SK-N-SH (cell line): ENCODE measurements at regions not wholly inside any gene's neighbourhood (a gene's known extent, or its start where the extent isn't known, plus 50 kb on each side); places are given as distances from the start of the nearest gene placed in this dataset.

ENCODE experiments used
- CTCF ChIP-seq: fragments of 200-600 bp; sonication (generic); IDR thresholded peaks from 2 replicates; pipeline ENCODE4 v1.6.1; 2017; ENCODE audit warnings: antibody characterized with exemption, mild to moderate bottlenecking, moderate library complexity
- ELF1 ChIP-seq: IDR thresholded peaks from 2 replicates; pipeline ENCODE4 v1.4.0; 2012
- EP300 ChIP-seq, 2 experiments: IDR thresholded peaks; 2 replicates each; pipeline versions ENCODE4 v1.4.0 to v1.6.1; 2012; ENCODE audit warnings: borderline replicate concordance in 1 of 2, low read depth in 1 of 2, low read length in 1 of 2
- EZH2phosphoT487 ChIP-seq: fragments of 200-600 bp; sonication (generic); IDR thresholded peaks from 2 replicates; pipeline ENCODE4 v1.6.1; 2017; ENCODE audit warnings: low read depth, mixed run types, mild to moderate bottlenecking, antibody characterized with exemption, moderate library complexity, borderline replicate concordance
- FOXM1 ChIP-seq: IDR thresholded peaks from 2 replicates; pipeline ENCODE4 v1.4.0; 2012; ENCODE audit warnings: low read depth, mild to moderate bottlenecking
- GABPA ChIP-seq: IDR thresholded peaks from 2 replicates; pipeline ENCODE4 v1.4.0; 2012; ENCODE audit warnings: low read depth, mild to moderate bottlenecking
- IRF3 ChIP-seq: fragments of 150-350 bp; IDR thresholded peaks from 2 replicates; pipeline ENCODE4 v1.6.1; 2016; ENCODE audit warnings: mild to moderate bottlenecking, low read depth, low read length
- JUND ChIP-seq: IDR thresholded peaks from 2 replicates; pipeline ENCODE4 v1.4.0; 2012
- NFIC ChIP-seq: IDR thresholded peaks from 2 replicates; pipeline ENCODE4 v1.4.0; 2012; ENCODE audit warnings: borderline replicate concordance
- POLR2AphosphoS5 ChIP-seq: IDR thresholded peaks from 2 replicates; pipeline ENCODE4 v1.6.1; 2012; ENCODE audit warnings: low read depth, low read length
- RAD21 ChIP-seq: IDR thresholded peaks from 2 replicates; pipeline ENCODE4 v1.6.1; 2012; ENCODE audit warnings: mild to moderate bottlenecking, low read length
- TF ChIP-seq, protein P1 (sequence below): IDR thresholded peaks from 2 replicates; pipeline ENCODE4 v1.6.1; 2012; ENCODE audit warnings: mild to moderate bottlenecking, low read depth, low read length, moderate library complexity
- TF ChIP-seq, protein P2 (sequence below): IDR thresholded peaks from 2 replicates; pipeline ENCODE4; 2012

DNA sequence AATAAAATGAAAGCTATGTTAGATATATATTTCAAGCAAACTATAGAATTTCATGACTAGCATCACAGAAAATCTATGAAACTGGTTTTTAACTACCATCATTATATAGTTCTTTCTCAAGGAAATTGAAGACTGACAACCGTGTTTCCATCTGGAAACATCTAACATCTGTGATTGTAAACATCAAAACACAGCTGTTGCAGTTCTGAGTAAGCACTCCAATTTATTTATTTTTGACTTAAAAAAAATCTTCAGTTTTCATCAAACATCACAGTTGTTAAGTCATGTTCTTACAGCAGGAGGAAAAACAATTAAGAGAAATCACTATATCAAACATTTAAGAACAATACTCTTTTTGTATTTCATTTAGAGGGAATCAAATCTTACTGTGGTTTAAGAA, 1653.0 kb upstream of the MIR17HG start:
- no peak for TF ChIP-seq POLR2AphosphoS5
- TF ChIP-seq CTCF, result no peak
- TF ChIP-seq JUND, result no peak
- TF ChIP-seq EZH2phosphoT487, result no peak
- TF ChIP-seq EP300 (IDR thresholded peaks at IDR 0.05; ENCODE audit: borderline replicate concordance in 1 of 2, low read depth in 1 of 2, low read length in 1 of 2), result no peak
- TF ChIP-seq RAD21, result no peak
- no peak for TF ChIP-seq ELF1
- TF ChIP-seq, protein P1, sequence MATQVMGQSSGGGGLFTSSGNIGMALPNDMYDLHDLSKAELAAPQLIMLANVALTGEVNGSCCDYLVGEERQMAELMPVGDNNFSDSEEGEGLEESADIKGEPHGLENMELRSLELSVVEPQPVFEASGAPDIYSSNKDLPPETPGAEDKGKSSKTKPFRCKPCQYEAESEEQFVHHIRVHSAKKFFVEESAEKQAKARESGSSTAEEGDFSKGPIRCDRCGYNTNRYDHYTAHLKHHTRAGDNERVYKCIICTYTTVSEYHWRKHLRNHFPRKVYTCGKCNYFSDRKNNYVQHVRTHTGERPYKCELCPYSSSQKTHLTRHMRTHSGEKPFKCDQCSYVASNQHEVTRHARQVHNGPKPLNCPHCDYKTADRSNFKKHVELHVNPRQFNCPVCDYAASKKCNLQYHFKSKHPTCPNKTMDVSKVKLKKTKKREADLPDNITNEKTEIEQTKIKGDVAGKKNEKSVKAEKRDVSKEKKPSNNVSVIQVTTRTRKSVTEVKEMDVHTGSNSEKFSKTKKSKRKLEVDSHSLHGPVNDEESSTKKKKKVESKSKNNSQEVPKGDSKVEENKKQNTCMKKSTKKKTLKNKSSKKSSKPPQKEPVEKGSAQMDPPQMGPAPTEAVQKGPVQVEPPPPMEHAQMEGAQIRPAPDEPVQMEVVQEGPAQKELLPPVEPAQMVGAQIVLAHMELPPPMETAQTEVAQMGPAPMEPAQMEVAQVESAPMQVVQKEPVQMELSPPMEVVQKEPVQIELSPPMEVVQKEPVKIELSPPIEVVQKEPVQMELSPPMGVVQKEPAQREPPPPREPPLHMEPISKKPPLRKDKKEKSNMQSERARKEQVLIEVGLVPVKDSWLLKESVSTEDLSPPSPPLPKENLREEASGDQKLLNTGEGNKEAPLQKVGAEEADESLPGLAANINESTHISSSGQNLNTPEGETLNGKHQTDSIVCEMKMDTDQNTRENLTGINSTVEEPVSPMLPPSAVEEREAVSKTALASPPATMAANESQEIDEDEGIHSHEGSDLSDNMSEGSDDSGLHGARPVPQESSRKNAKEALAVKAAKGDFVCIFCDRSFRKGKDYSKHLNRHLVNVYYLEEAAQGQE, result no peak
- TF ChIP-seq FOXM1, result no peak
- TF ChIP-seq, protein P2, sequence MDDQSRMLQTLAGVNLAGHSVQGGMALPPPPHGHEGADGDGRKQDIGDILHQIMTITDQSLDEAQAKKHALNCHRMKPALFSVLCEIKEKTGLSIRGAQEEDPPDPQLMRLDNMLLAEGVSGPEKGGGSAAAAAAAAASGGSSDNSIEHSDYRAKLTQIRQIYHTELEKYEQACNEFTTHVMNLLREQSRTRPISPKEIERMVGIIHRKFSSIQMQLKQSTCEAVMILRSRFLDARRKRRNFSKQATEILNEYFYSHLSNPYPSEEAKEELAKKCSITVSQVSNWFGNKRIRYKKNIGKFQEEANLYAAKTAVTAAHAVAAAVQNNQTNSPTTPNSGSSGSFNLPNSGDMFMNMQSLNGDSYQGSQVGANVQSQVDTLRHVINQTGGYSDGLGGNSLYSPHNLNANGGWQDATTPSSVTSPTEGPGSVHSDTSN, result no peak
- no peak for TF ChIP-seq NFIC
- TF ChIP-seq GABPA, result no peak
- no peak for TF ChIP-seq IRF3
